Sigmoid colon (tissue), 4 donors: ENCODE measurements at regions not wholly inside any gene's neighbourhood (a gene's known extent, or its start where the extent isn't known, plus 50 kb on each side); places are given as distances from the start of the nearest gene placed in this dataset.

Experiments
- EP300 ChIP-seq, 4 donors: sonication (generic); formaldehyde crosslinking; IDR thresholded peaks; one replicate each; pipeline ENCODE4 v1.6.1; 2017; ENCODE audit warnings: antibody characterized with exemption in 4 of 4
- POLR2A ChIP-seq, 2 donors: fragments of 450-650 bp; IDR thresholded peaks; one replicate each; pipeline ENCODE4 v1.6.1; 2016; ENCODE audit warnings: antibody characterized with exemption in 2 of 2, mild to moderate bottlenecking in 2 of 2, moderate library complexity in 2 of 2
- TF ChIP-seq, protein P1 (sequence below), 4 experiments: fragments of 450-650 bp in 3 of 4; fragments of 200-600 bp in 1 of 4; IDR thresholded peaks; one replicate each; pipeline ENCODE4 v1.5.1; 2016 to 2019; ENCODE audit warnings: antibody characterized with exemption in 4 of 4, mild to moderate bottlenecking in 3 of 4, moderate library complexity in 2 of 4

DNA sequence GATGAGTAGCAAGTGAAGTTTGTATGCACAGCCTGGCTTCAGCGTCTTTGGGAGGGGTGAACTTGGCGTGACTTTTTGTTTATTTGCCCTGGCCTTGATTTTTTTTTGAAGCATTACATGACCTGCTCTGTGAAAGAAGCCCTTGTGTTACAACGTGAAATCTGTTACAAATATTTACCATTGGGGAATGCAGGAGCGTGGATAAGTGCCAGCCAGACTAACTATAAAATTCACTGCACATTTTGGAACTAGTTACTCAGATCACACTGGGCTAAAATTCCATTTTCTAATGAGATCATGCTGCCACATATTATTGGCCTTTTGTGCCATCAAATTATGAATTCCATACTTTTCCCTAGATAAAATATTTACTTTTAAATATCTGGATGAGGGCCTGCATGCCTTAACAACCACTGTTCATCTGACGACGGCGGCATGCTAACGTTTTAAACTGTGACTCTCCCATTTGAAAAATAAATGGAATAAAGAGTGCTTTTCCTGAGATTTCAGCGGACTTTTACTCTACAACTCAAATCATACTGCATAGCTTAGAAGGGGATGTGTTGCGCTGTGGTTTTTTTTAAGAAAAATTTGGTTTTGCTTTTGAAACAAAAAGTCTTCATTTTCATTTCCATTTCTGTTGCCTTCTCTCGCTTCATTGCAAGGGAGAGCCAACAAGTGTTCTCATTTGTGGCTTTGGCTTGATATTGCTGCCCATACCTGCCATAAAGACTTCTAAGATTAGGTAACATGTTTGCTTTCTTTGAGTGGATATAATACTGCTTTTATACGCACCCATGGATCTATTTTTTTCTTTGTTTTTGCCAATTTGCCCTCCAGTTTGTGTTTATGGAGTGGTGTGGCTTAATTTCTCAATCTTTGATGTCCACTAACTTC, 352.2 kb downstream of the TFEC start:
- TF ChIP-seq EP300 (IDR thresholded peaks at IDR 0.05) = no peak
- TF ChIP-seq, protein P1, sequence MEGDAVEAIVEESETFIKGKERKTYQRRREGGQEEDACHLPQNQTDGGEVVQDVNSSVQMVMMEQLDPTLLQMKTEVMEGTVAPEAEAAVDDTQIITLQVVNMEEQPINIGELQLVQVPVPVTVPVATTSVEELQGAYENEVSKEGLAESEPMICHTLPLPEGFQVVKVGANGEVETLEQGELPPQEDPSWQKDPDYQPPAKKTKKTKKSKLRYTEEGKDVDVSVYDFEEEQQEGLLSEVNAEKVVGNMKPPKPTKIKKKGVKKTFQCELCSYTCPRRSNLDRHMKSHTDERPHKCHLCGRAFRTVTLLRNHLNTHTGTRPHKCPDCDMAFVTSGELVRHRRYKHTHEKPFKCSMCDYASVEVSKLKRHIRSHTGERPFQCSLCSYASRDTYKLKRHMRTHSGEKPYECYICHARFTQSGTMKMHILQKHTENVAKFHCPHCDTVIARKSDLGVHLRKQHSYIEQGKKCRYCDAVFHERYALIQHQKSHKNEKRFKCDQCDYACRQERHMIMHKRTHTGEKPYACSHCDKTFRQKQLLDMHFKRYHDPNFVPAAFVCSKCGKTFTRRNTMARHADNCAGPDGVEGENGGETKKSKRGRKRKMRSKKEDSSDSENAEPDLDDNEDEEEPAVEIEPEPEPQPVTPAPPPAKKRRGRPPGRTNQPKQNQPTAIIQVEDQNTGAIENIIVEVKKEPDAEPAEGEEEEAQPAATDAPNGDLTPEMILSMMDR (IDR thresholded peaks at IDR 0.05) = no peak
- no peak for TF ChIP-seq POLR2A (IDR thresholded peaks at IDR 0.05)
